GM23338 (cell line): ENCODE measurements at regions not wholly inside any gene's neighbourhood (a gene's known extent, or its start where the extent isn't known, plus 50 kb on each side); places are given as distances from the start of the nearest gene placed in this dataset.

ENCODE experiments used
- ATAC-seq: fragments of 200-7000 bp; cut with Tn5 transposase; 3 replicates; pipeline ENCODE4 v1.9.1; 2020
- DNase-seq: peaks from one replicate; pipeline ENCODE4 v3.0.0-alpha.2; 2015; ENCODE audit warnings: low spot score
- H2AFZ ChIP-seq: fragments of 200-600 bp; sonication (generic); 2 replicates; pipeline ENCODE4 v1.8.0; 2016; ENCODE audit warnings: antibody characterized with exemption, mild to moderate bottlenecking, moderate library complexity
- H3F3A ChIP-seq: fragments of 200-600 bp; sonication (generic); replicated peaks from 2 replicates; pipeline ENCODE4 v1.8.0; 2017; ENCODE audit warnings: antibody characterized with exemption, mixed run types, low read depth
- H3K27ac ChIP-seq: fragments of 200-600 bp; sonication (generic); 2 replicates; pipeline ENCODE4 v1.6.1; 2016; ENCODE audit warnings: low read depth
- H3K27me3 ChIP-seq: fragments of 200-600 bp; sonication (generic); 2 replicates; pipeline ENCODE4 v1.8.0; 2016; ENCODE audit warnings: mild to moderate bottlenecking, mixed run types, moderate library complexity; ENCODE audit not compliant: insufficient read depth
- H3K36me3 ChIP-seq: fragments of 200-600 bp; sonication (generic); 2 replicates; pipeline ENCODE4 v1.8.0; 2016; ENCODE audit warnings: mild to moderate bottlenecking; ENCODE audit not compliant: insufficient read depth
- H3K4me1 ChIP-seq: fragments of 200-600 bp; sonication (generic); 2 replicates; pipeline ENCODE4 v1.8.0; 2016; ENCODE audit warnings: mild to moderate bottlenecking, moderate library complexity; ENCODE audit not compliant: insufficient read depth
- H3K4me2 ChIP-seq: fragments of 200-600 bp; sonication (generic); 2 replicates; pipeline ENCODE4 v1.7.1; 2017; ENCODE audit warnings: mixed run types
- H3K4me3 ChIP-seq: fragments of 200-600 bp; sonication (generic); 2 replicates; pipeline ENCODE4 v1.6.1; 2016; ENCODE audit warnings: mixed run types
- H3K79me2 ChIP-seq: fragments of 200-600 bp; sonication (generic); replicated peaks from 2 replicates; pipeline ENCODE4 v1.8.0; 2017; ENCODE audit warnings: mild to moderate bottlenecking; ENCODE audit not compliant: insufficient read depth
- H3K9me2 ChIP-seq: fragments of 200-600 bp; sonication (generic); 2 replicates; pipeline ENCODE4 v1.8.0; 2017; ENCODE audit not compliant: insufficient read depth
- H4K20me1 ChIP-seq: fragments of 200-600 bp; sonication (generic); replicated peaks from 2 replicates; pipeline ENCODE4 v1.8.0; 2017; ENCODE audit warnings: mild to moderate bottlenecking; ENCODE audit not compliant: insufficient read depth
- H3K27ac Mint-ChIP-seq: 2 replicates; pipeline ENCODE4 v1.8.0; 2020; ENCODE audit warnings: inconsistent platforms, mild to moderate bottlenecking, moderate library complexity, mixed read lengths
- H3K27me3 Mint-ChIP-seq: 3 replicates; pipeline ENCODE4 v1.8.0; 2022; ENCODE audit warnings: low read depth, mild to moderate bottlenecking, moderate library complexity, mixed read lengths, inconsistent platforms; ENCODE audit not compliant: insufficient read depth, poor library complexity
- H3K36me3 Mint-ChIP-seq: 3 replicates; pipeline ENCODE4 v1.8.0; 2021; ENCODE audit warnings: low read depth, mild to moderate bottlenecking, inconsistent platforms, moderate library complexity, mixed read lengths
- H3K4me1 Mint-ChIP-seq: 3 replicates; pipeline ENCODE4 v1.8.0; 2020; ENCODE audit warnings: mild to moderate bottlenecking, inconsistent platforms, mixed read lengths
- H3K4me3 Mint-ChIP-seq: 3 replicates; pipeline ENCODE4 v1.8.0; 2021; ENCODE audit warnings: moderate library complexity, mild to moderate bottlenecking, inconsistent platforms, mixed read lengths
- H3K9me3 Mint-ChIP-seq: 3 replicates; pipeline ENCODE4 v1.8.0; 2020; ENCODE audit warnings: moderate library complexity, mild to moderate bottlenecking, inconsistent platforms, mixed read lengths
- CREB1 ChIP-seq: fragments of 250-450 bp; sonication (Bioruptor Pico); IDR thresholded peaks from 2 replicates; pipeline ENCODE4 v1.5.0; 2020; ENCODE audit warnings: low read depth, mild to moderate bottlenecking, moderate library complexity
- EZH2 ChIP-seq: fragments of 200-600 bp; sonication (generic); IDR thresholded peaks from one replicate; pipeline ENCODE4 v1.8.0; 2017; ENCODE audit warnings: antibody characterized with exemption, mild to moderate bottlenecking, low read depth; ENCODE audit not compliant: unreplicated experiment
- EZH2phosphoT487 ChIP-seq: fragments of 200-600 bp; sonication (generic); IDR thresholded peaks from one replicate; pipeline ENCODE4 v1.8.1; 2018; ENCODE audit warnings: antibody characterized with exemption; ENCODE audit not compliant: unreplicated experiment
- JUNB ChIP-seq: IDR thresholded peaks from one replicate; pipeline ENCODE4 v1.6.1; 2016; ENCODE audit warnings: antibody characterized with exemption; ENCODE audit not compliant: unreplicated experiment
- NANOG ChIP-seq: IDR thresholded peaks from 2 replicates; pipeline ENCODE4 v1.6.1; 2016; ENCODE audit warnings: antibody characterized with exemption, borderline replicate concordance
- POLR2AphosphoS5 ChIP-seq: IDR thresholded peaks from 2 replicates; pipeline ENCODE4 v1.6.1; 2016; ENCODE audit warnings: antibody characterized with exemption, low read depth
- STAT1 ChIP-seq: IDR thresholded peaks from one replicate; pipeline ENCODE4 v1.6.1; 2016; ENCODE audit warnings: antibody characterized with exemption; ENCODE audit not compliant: unreplicated experiment
- ZNF114 ChIP-seq: fragments of 250-450 bp; sonication (Bioruptor Pico); IDR thresholded peaks from 2 replicates; pipeline ENCODE4 v1.5.0; 2020; ENCODE audit warnings: mild to moderate bottlenecking, moderate library complexity
- ZNF331 ChIP-seq: fragments of 250-450 bp; sonication (Bioruptor Pico); IDR thresholded peaks from 2 replicates; pipeline ENCODE4 v1.5.0; 2020; ENCODE audit warnings: low read depth, mild to moderate bottlenecking, moderate library complexity
- TF ChIP-seq, protein P1 (sequence below): fragments of 250-450 bp; sonication (Bioruptor Pico); IDR thresholded peaks from 2 replicates; pipeline ENCODE4 v1.5.0; 2020; ENCODE audit warnings: mild to moderate bottlenecking, moderate library complexity
- TF ChIP-seq, protein P2 (sequence below): IDR thresholded peaks from one replicate; pipeline ENCODE4 v1.6.1; 2018; ENCODE audit warnings: antibody characterized with exemption; ENCODE audit not compliant: unreplicated experiment
- TF ChIP-seq, protein P3 (sequence below): IDR thresholded peaks from 2 replicates; pipeline ENCODE4 v1.6.1; 2016; ENCODE audit warnings: antibody characterized with exemption

DNA sequence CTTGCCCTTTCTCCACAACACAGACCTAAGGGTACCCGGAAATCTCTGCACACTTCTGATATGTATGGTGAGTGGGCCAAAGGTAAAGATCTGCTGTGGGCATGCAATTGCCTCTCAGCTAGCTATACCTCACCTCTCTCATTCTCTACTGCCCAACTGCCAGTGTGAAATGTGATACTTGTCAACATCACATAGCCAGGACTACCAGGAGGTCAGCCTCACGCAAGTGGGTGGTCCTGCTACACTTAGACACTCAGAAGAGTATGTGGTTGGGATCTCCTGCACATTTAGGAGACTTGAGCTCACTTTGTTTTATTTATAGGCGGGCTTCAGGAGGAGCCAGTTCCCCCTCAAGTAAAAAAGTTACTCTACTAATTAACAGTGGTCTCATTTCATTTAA is 88.0 kb upstream of the MAN2A1 start (continued):
- TF ChIP-seq, protein P1, sequence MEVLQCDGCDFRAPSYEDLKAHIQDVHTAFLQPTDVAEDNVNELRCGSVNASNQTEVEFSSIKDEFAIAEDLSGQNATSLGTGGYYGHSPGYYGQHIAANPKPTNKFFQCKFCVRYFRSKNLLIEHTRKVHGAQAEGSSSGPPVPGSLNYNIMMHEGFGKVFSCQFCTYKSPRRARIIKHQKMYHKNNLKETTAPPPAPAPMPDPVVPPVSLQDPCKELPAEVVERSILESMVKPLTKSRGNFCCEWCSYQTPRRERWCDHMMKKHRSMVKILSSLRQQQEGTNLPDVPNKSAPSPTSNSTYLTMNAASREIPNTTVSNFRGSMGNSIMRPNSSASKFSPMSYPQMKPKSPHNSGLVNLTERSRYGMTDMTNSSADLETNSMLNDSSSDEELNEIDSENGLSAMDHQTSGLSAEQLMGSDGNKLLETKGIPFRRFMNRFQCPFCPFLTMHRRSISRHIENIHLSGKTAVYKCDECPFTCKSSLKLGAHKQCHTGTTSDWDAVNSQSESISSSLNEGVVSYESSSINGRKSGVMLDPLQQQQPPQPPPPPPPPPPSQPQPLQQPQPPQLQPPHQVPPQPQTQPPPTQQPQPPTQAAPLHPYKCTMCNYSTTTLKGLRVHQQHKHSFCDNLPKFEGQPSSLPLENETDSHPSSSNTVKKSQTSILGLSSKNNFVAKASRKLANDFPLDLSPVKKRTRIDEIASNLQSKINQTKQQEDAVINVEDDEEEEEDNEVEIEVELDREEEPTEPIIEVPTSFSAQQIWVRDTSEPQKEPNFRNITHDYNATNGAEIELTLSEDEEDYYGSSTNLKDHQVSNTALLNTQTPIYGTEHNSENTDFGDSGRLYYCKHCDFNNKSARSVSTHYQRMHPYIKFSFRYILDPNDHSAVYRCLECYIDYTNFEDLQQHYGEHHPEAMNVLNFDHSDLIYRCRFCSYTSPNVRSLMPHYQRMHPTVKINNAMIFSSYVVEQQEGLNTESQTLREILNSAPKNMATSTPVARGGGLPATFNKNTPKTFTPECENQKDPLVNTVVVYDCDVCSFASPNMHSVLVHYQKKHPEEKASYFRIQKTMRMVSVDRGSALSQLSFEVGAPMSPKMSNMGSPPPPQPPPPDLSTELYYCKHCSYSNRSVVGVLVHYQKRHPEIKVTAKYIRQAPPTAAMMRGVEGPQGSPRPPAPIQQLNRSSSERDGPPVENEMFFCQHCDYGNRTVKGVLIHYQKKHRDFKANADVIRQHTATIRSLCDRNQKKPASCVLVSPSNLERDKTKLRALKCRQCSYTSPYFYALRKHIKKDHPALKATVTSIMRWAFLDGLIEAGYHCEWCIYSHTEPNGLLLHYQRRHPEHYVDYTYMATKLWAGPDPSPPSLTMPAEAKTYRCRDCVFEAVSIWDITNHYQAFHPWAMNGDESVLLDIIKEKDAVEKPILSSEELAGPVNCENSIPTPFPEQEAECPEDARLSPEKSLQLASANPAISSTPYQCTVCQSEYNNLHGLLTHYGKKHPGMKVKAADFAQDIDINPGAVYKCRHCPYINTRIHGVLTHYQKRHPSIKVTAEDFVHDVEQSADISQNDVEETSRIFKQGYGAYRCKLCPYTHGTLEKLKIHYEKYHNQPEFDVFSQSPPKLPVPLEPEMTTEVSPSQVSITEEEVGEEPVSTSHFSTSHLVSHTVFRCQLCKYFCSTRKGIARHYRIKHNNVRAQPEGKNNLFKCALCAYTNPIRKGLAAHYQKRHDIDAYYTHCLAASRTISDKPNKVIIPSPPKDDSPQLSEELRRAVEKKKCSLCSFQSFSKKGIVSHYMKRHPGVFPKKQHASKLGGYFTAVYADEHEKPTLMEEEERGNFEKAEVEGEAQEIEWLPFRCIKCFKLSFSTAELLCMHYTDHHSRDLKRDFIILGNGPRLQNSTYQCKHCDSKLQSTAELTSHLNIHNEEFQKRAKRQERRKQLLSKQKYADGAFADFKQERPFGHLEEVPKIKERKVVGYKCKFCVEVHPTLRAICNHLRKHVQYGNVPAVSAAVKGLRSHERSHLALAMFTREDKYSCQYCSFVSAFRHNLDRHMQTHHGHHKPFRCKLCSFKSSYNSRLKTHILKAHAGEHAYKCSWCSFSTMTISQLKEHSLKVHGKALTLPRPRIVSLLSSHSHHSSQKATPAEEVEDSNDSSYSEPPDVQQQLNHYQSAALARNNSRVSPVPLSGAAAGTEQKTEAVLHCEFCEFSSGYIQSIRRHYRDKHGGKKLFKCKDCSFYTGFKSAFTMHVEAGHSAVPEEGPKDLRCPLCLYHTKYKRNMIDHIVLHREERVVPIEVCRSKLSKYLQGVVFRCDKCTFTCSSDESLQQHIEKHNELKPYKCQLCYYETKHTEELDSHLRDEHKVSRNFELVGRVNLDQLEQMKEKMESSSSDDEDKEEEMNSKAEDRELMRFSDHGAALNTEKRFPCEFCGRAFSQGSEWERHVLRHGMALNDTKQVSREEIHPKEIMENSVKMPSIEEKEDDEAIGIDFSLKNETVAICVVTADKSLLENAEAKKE, result no peak
- TF ChIP-seq EZH2phosphoT487 (no peak), ZNF331 (CRISPR knock-in tag) (no peak), JUNB (no peak)
- TF ChIP-seq, protein P2, sequence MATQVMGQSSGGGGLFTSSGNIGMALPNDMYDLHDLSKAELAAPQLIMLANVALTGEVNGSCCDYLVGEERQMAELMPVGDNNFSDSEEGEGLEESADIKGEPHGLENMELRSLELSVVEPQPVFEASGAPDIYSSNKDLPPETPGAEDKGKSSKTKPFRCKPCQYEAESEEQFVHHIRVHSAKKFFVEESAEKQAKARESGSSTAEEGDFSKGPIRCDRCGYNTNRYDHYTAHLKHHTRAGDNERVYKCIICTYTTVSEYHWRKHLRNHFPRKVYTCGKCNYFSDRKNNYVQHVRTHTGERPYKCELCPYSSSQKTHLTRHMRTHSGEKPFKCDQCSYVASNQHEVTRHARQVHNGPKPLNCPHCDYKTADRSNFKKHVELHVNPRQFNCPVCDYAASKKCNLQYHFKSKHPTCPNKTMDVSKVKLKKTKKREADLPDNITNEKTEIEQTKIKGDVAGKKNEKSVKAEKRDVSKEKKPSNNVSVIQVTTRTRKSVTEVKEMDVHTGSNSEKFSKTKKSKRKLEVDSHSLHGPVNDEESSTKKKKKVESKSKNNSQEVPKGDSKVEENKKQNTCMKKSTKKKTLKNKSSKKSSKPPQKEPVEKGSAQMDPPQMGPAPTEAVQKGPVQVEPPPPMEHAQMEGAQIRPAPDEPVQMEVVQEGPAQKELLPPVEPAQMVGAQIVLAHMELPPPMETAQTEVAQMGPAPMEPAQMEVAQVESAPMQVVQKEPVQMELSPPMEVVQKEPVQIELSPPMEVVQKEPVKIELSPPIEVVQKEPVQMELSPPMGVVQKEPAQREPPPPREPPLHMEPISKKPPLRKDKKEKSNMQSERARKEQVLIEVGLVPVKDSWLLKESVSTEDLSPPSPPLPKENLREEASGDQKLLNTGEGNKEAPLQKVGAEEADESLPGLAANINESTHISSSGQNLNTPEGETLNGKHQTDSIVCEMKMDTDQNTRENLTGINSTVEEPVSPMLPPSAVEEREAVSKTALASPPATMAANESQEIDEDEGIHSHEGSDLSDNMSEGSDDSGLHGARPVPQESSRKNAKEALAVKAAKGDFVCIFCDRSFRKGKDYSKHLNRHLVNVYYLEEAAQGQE, result no peak

DNA sequence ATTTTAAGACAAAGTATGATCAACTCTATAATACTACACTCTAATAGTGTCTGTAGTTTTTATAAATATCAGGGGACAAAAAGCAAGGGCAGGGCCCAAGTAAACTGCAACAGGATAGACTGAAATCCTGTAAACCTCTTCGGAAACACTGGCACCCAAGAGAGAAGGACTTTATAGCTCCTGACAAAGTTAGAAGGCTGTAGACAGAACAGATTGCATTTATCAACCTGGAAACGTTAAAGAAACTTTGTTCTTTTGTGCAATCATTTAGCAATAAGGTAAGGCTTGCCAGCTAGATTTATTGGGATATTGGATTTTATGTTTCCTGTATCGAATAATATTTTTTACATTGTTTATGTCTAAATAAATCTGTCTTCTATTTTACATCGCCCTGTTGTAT is 91.8 kb upstream of the MAN2A1 start:
- no peak for DNase-seq
- no peak for ATAC-seq
- H3K4me3 Mint-ChIP-seq, result no peak overlapping the region
- H3K27me3 Mint-ChIP-seq, result no peaks in the 10 kb centered on the region
- no peak overlapping the region for H3K27ac ChIP-seq
- no peak overlapping the region for H3K4me2 ChIP-seq
- no peak overlapping the region for H3K4me3 ChIP-seq
- H3K9me2 ChIP-seq, result no peaks in the 10 kb centered on the region
- peaks cover 5% of the 10 kb centered on the region; the same call in 2 of the 3 replicates for H3K4me1 Mint-ChIP-seq
- H3K36me3 Mint-ChIP-seq, result no peaks in the 10 kb centered on the region
- no peaks in the 10 kb centered on the region for H3K79me2 ChIP-seq
- H2AFZ ChIP-seq, result no peak overlapping the region
- H3K27ac Mint-ChIP-seq, result no peak overlapping the region
- no peaks in the 10 kb centered on the region for H3K4me1 ChIP-seq
- H3K9me3 Mint-ChIP-seq, result no peaks in the 10 kb centered on the region
- no peaks in the 10 kb centered on the region for H3K36me3 ChIP-seq
- no peaks in the 10 kb centered on the region for H3F3A ChIP-seq
- H3K27me3 ChIP-seq, result no peaks in the 10 kb centered on the region
- no peaks in the 10 kb centered on the region for H4K20me1 ChIP-seq
- TF ChIP-seq ZNF114 (CRISPR knock-in tag) (no peak), EZH2 (no peak), POLR2AphosphoS5 (no peak), JUNB (no peak), STAT1 (no peak), NANOG (no peak), ZNF331 (CRISPR knock-in tag) (no peak), CREB1 (CRISPR knock-in tag) (no peak)
- TF ChIP-seq, protein P2, result no peak
- TF ChIP-seq, protein P3, sequence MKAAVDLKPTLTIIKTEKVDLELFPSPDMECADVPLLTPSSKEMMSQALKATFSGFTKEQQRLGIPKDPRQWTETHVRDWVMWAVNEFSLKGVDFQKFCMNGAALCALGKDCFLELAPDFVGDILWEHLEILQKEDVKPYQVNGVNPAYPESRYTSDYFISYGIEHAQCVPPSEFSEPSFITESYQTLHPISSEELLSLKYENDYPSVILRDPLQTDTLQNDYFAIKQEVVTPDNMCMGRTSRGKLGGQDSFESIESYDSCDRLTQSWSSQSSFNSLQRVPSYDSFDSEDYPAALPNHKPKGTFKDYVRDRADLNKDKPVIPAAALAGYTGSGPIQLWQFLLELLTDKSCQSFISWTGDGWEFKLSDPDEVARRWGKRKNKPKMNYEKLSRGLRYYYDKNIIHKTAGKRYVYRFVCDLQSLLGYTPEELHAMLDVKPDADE, result no peak
